H1 (cell line): ENCODE measurements at regions not wholly inside any gene's neighbourhood (a gene's known extent, or its start where the extent isn't known, plus 50 kb on each side); places are given as distances from the start of the nearest gene placed in this dataset.

Experiments used
- CTCF ChIA-PET: fragments of 300-600 bp; sonication (Branson Sonifier 250); formaldehyde crosslinking; loops from one replicate; lab custom pipeline; 2021; ENCODE audit not compliant: partially characterized antibody; lab: Charles Lee
- POLR2A ChIA-PET: fragments of 300-600 bp; sonication (Branson Sonifier 250); formaldehyde crosslinking; loops from one replicate; lab custom pipeline; 2021; ENCODE audit warnings: inconsistent platforms; ENCODE audit not compliant: partially characterized antibody; lab: Charles Lee
- DNase-seq, 2 experiments: peaks; one replicate each; pipeline versions ENCODE4 v3.0.0 to v3.0.0-alpha.2; 2010 to 2022; ENCODE audit warnings: low spot score in 2 of 2, low read depth in 1 of 2, mixed read lengths in 1 of 2
- FAIRE-seq: peaks from 2 replicates; lab custom pipeline; 2011; peaks lifted over from hg19 to GRCh38; lab: Jason Lieb, UNC
- H2AFZ ChIP-seq: 2 replicates; pipeline ENCODE4 v1.8.1; 2012; ENCODE audit warnings: low read length, inconsistent platforms
- H2AK5ac ChIP-seq: 2 replicates; pipeline ENCODE4 v1.6.1; 2013; ENCODE audit warnings: low read depth, low read length
- H2BK120ac ChIP-seq: replicated peaks from 2 replicates; pipeline ENCODE3; 2013; ENCODE audit warnings: low read depth, low read length, inconsistent platforms
- H2BK12ac ChIP-seq: 2 replicates; pipeline ENCODE4 v1.6.1; 2013; ENCODE audit warnings: low read depth, low read length
- H2BK15ac ChIP-seq: 2 replicates; pipeline ENCODE4 v1.6.1; 2013; ENCODE audit warnings: low read length
- H2BK20ac ChIP-seq: 2 replicates; pipeline ENCODE4 v1.6.1; 2013; ENCODE audit warnings: low read length
- H2BK5ac ChIP-seq: 2 replicates; pipeline ENCODE4 v1.6.1; 2013; ENCODE audit warnings: low read depth, low read length
- H3K14ac ChIP-seq: 2 replicates; pipeline ENCODE4 v1.6.1; 2013; ENCODE audit warnings: inconsistent platforms; ENCODE audit not compliant: insufficient read length
- H3K18ac ChIP-seq: 2 replicates; pipeline ENCODE4 v1.6.1; 2013; ENCODE audit warnings: low read length; ENCODE audit errors: extremely low read depth
- H3K23ac ChIP-seq: 2 replicates; pipeline ENCODE4 v1.6.1; 2013; ENCODE audit warnings: inconsistent platforms; ENCODE audit not compliant: insufficient read length
- H3K23me2 ChIP-seq: 2 replicates; pipeline ENCODE4 v1.6.1; 2013; ENCODE audit warnings: low read depth, low read length
- H3K27ac ChIP-seq: 2 replicates; pipeline ENCODE4 v1.6.1; 2011; ENCODE audit warnings: low read depth, low read length, inconsistent platforms
- H3K27me3 ChIP-seq, 4 experiments: replicated peaks in 1 of 4; 1 replicate in 1 of 4; 2 replicates in 3 of 4; pipeline versions ENCODE4 v1.6.1 to v1.8.1; 2011 to 2013; ENCODE audit warnings: low read length in 3 of 4, mild to moderate bottlenecking in 3 of 4, inconsistent platforms in 2 of 4, mixed read lengths in 2 of 4, moderate library complexity in 1 of 4; ENCODE audit not compliant: control insufficient read depth in 3 of 4, insufficient read depth in 3 of 4; ENCODE audit errors: extremely low read depth in 1 of 4
- H3K36me3 ChIP-seq, 4 experiments: 2 replicates each; pipeline versions ENCODE4 v1.6.1 to v1.8.1; 2011 to 2013; ENCODE audit warnings: mild to moderate bottlenecking in 4 of 4, low read length in 3 of 4, moderate library complexity in 2 of 4, control low read depth in 1 of 4, inconsistent platforms in 1 of 4; ENCODE audit not compliant: insufficient read depth in 4 of 4, control insufficient read depth in 2 of 4
- H3K4ac ChIP-seq: replicated peaks from 2 replicates; pipeline ENCODE3; 2013; ENCODE audit warnings: low read length, low read depth, mixed read lengths, inconsistent platforms; ENCODE audit not compliant: insufficient read length
- H3K4me1 ChIP-seq, 4 experiments: replicated peaks in 1 of 4; 1 replicate in 1 of 4; 2 replicates in 3 of 4; pipeline versions ENCODE4 v1.6.1 to v1.8.1; 2011 to 2013; ENCODE audit warnings: low read length in 3 of 4, inconsistent platforms in 2 of 4, mixed read lengths in 1 of 4; ENCODE audit not compliant: insufficient read depth in 4 of 4, control insufficient read depth in 3 of 4
- H3K4me2 ChIP-seq, 2 experiments: 2 replicates each; pipeline versions ENCODE4 v1.6.1 to v1.8.1; 2011 to 2013; ENCODE audit warnings: low read depth in 2 of 2, low read length in 2 of 2, control low read depth in 1 of 2, inconsistent platforms in 1 of 2, mild to moderate bottlenecking in 1 of 2; ENCODE audit not compliant: insufficient read depth in 1 of 2
- H3K4me3 ChIP-seq, 4 experiments: fragments of 200-600, 300-600 bp in 1 of 4; sonication (generic), shearing (Covaris generic), sonication (Bioruptor Twin) in 1 of 4; 2 replicates each; pipeline versions ENCODE4 v1.5.1 to v1.8.1; 2011 to 2016; ENCODE audit warnings: low read length in 4 of 4, low read depth in 3 of 4, control low read depth in 2 of 4, inconsistent platforms in 2 of 4, mild to moderate bottlenecking in 2 of 4, mixed read lengths in 1 of 4, moderate library complexity in 1 of 4; ENCODE audit not compliant: insufficient read depth in 2 of 4; ENCODE audit errors: extremely low read depth in 1 of 4
- H3K56ac ChIP-seq: replicated peaks from 2 replicates; pipeline ENCODE3; 2013; ENCODE audit warnings: low read depth, mild to moderate bottlenecking, mixed read lengths, low read length, inconsistent platforms; ENCODE audit not compliant: insufficient read length
- H3K79me1 ChIP-seq: 2 replicates; pipeline ENCODE4 v1.6.1; 2013; ENCODE audit warnings: low read depth, low read length, control low read depth
- H3K79me2 ChIP-seq, 2 experiments: 2 replicates each; pipeline versions ENCODE4 v1.6.1 to v1.8.1; 2012 to 2013; ENCODE audit warnings: low read length in 2 of 2, mild to moderate bottlenecking in 2 of 2, inconsistent platforms in 1 of 2; ENCODE audit not compliant: insufficient read depth in 2 of 2, control insufficient read depth in 1 of 2
- H3K9ac ChIP-seq, 4 experiments: replicated peaks in 1 of 4; 1 replicate in 1 of 4; 2 replicates in 3 of 4; pipeline versions ENCODE4 v1.6.1 to v1.8.1; 2011 to 2013; ENCODE audit warnings: low read depth in 3 of 4, low read length in 3 of 4, control low read depth in 2 of 4, mild to moderate bottlenecking in 2 of 4, moderate library complexity in 2 of 4, inconsistent platforms in 1 of 4; ENCODE audit errors: extremely low read depth in 1 of 4
- H3K9me3 ChIP-seq, 2 experiments: 2 replicates each; pipeline versions ENCODE4 v1.6.1 to v1.8.1; 2012 to 2013; ENCODE audit warnings: mild to moderate bottlenecking in 2 of 2, moderate library complexity in 2 of 2, control low read depth in 1 of 2, inconsistent platforms in 1 of 2, low read depth in 1 of 2, low read length in 1 of 2, mixed read lengths in 1 of 2; ENCODE audit not compliant: insufficient read depth in 2 of 2
- H4K20me1 ChIP-seq, 2 experiments: replicated peaks in 1 of 2; 2 replicates each; pipeline versions ENCODE3 to v1.8.1; 2011 to 2013; ENCODE audit warnings: inconsistent platforms in 2 of 2, low read length in 2 of 2, mild to moderate bottlenecking in 1 of 2; ENCODE audit not compliant: insufficient read depth in 2 of 2, control insufficient read depth in 1 of 2
- H4K5ac ChIP-seq: 2 replicates; pipeline ENCODE4 v1.6.1; 2013; ENCODE audit warnings: low read length, low read depth, mixed read lengths, inconsistent platforms; ENCODE audit not compliant: insufficient read length
- H4K8ac ChIP-seq: 2 replicates; pipeline ENCODE4 v1.8.0; 2013; ENCODE audit warnings: mild to moderate bottlenecking, moderate library complexity, low read length, inconsistent platforms; ENCODE audit not compliant: insufficient read depth; ENCODE audit errors: extremely low read depth
- H4K91ac ChIP-seq: replicated peaks from 2 replicates; pipeline ENCODE3; 2013; ENCODE audit warnings: low read length, mixed read lengths, inconsistent platforms; ENCODE audit not compliant: insufficient read length
- EP300 ChIP-seq, 2 experiments: IDR thresholded peaks; 1 replicate in 1 of 2; 2 replicates in 1 of 2; pipeline ENCODE4 v1.6.1; 2011 to 2012; ENCODE audit warnings: low read depth in 2 of 2, low read length in 2 of 2, mild to moderate bottlenecking in 2 of 2, borderline replicate concordance in 1 of 2, inconsistent platforms in 1 of 2, moderate library complexity in 1 of 2
- NANOG ChIP-seq: IDR thresholded peaks from 2 replicates; pipeline ENCODE4 v1.6.1; 2011; ENCODE audit warnings: low read length, low read depth, mild to moderate bottlenecking, inconsistent platforms; ENCODE audit not compliant: insufficient read depth, poor library complexity, severe bottlenecking
- PHF8 ChIP-seq: fragments of 200-600 bp; sonication (generic); conservative IDR thresholded peaks from 2 replicates; pipeline ENCODE4 v1.7.1; 2012; ENCODE audit warnings: low read depth, mild to moderate bottlenecking, inconsistent platforms, low read length, moderate library complexity
- YY1 ChIP-seq: IDR thresholded peaks from 2 replicates; pipeline ENCODE4 v1.6.1; 2011; ENCODE audit warnings: low read depth, mild to moderate bottlenecking, low read length
- WGBS, 2 experiments: shearing (Covaris generic) in 1 of 2; methylation state at CpG; one replicate each; pipeline versions ENCODE4 v1.1.6 to v1.1.7; 2013 to 2015; ENCODE audit warnings: low lambda C conversion rate in 2 of 2, mixed read lengths in 2 of 2, inconsistent platforms in 1 of 2, low coverage in 1 of 2, missing lambda C conversion rate in 1 of 2; ENCODE audit not compliant: insufficient replicate concordance in 2 of 2, insufficient coverage in 1 of 2, insufficient read length in 1 of 2; ENCODE audit errors: extremely low coverage in 1 of 2, missing lambda C conversion rate in 1 of 2; 5-methylcytosine and 5-hydroxymethylcytosine counted together

- no peaks in the 10 kb centered on the region for H3K79me2 ChIP-seq
- no peaks in the 10 kb centered on the region for H3K27me3 ChIP-seq
- H2BK15ac ChIP-seq: no peak overlapping the region
- H3K56ac ChIP-seq: no peak overlapping the region
- POLR2A ChIA-PET: no interaction called here
- H4K20me1 ChIP-seq: no peaks in the 10 kb centered on the region
- H3K36me3 ChIP-seq: no peaks in the 10 kb centered on the region
- H2AK5ac ChIP-seq: no peak overlapping the region
- H4K91ac ChIP-seq: no peak overlapping the region
- FAIRE-seq (no peak), DNase-seq (no peak)
- H4K8ac ChIP-seq: no peak overlapping the region
- H3K4ac ChIP-seq: no peak overlapping the region
- H3K4me2 ChIP-seq: no peak overlapping the region
- no peak overlapping the region for H3K4me3 ChIP-seq
- no peaks in the 10 kb centered on the region for H3K79me1 ChIP-seq
- 94% methylated on average over 2 of the region's 2 CpGs; no CpG with 5 or more reads in 1 of the 2 experiments for WGBS, 2 experiments
- no peaks in the 10 kb centered on the region; the same call in 1 of the 2 replicates for H3K23me2 ChIP-seq
- no peak overlapping the region for H3K14ac ChIP-seq
- H3K9me3 ChIP-seq: 0 out of 4 replicates have a peak, but pooled peaks cover 0 to 3% of the 10 kb centered on the region in 2 experiments
- no peak overlapping the region for H2BK120ac ChIP-seq
- H2AFZ ChIP-seq: no peak overlapping the region
- no peak overlapping the region for H3K9ac ChIP-seq
- H3K27ac ChIP-seq: no peak overlapping the region
- H3K18ac ChIP-seq: no peak overlapping the region
- no peak overlapping the region for H2BK20ac ChIP-seq
- H4K5ac ChIP-seq: no peak overlapping the region
- H3K23ac ChIP-seq: no peak overlapping the region
- CTCF ChIA-PET: no interaction called here
- no peak overlapping the region for H2BK12ac ChIP-seq
- no peak overlapping the region for H2BK5ac ChIP-seq
- H3K4me1 ChIP-seq: no peaks in the 10 kb centered on the region
- no peak for TF ChIP-seq YY1
- TF ChIP-seq PHF8: no peak
- TF ChIP-seq EP300 (IDR thresholded peaks at IDR 0.05; ENCODE audit: borderline replicate concordance in 1 of 2, low read depth in 2 of 2, low read length in 2 of 2): no peak
- TF ChIP-seq NANOG: no peak
Measured at GRCh38 chr5:38121420-38121819, 136.9 kb upstream of the EGFLAM start.
